ENCODE measurements at regions not wholly inside any gene's neighbourhood (a gene's known extent, or its start where the extent isn't known, plus 50 kb on each side); places are given as distances from the start of the nearest gene placed in this dataset.

GRCh38 chr20:16666272-16666671 lies 63.6 kb upstream of the SNRPB2 start:
- no peaks in the 10 kb centered on the region for H3K9me3 ChIP-seq
- no peak for DNase-seq
- TF ChIP-seq, protein P1, sequence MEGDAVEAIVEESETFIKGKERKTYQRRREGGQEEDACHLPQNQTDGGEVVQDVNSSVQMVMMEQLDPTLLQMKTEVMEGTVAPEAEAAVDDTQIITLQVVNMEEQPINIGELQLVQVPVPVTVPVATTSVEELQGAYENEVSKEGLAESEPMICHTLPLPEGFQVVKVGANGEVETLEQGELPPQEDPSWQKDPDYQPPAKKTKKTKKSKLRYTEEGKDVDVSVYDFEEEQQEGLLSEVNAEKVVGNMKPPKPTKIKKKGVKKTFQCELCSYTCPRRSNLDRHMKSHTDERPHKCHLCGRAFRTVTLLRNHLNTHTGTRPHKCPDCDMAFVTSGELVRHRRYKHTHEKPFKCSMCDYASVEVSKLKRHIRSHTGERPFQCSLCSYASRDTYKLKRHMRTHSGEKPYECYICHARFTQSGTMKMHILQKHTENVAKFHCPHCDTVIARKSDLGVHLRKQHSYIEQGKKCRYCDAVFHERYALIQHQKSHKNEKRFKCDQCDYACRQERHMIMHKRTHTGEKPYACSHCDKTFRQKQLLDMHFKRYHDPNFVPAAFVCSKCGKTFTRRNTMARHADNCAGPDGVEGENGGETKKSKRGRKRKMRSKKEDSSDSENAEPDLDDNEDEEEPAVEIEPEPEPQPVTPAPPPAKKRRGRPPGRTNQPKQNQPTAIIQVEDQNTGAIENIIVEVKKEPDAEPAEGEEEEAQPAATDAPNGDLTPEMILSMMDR (IDR thresholded peaks at IDR 0.05; ENCODE audit: low read depth, low read length), result peak; percentile 40

DNA sequence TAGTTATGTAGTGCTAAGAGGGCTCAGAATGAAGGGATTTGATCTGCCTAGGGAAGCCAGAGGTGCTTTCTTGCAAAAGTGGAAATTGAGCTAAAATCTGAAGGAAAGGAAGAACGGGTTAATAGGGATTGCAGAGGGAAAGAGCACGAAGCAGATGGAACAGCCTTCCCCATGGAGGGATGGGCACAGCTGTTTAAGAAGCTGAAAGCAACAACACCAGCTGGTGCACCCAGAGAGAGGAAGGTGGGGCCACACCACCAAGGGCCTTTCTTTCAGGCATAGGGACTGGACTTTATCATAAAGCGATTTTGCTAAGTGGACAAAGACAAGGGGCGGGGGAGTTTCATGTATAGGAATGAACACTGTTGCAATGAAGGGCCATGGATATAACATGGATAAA lies 65.8 kb upstream of the SNRPB2 start:
- TF ChIP-seq, protein P1 (IDR thresholded peaks at IDR 0.05; ENCODE audit: low read depth, low read length), result no peak
- H3K4me1 ChIP-seq, result peaks cover 5% of the 10 kb centered on the region
- H3K4me3 ChIP-seq (ENCODE audit: low read depth, low read length), result no peak overlapping the region
- no peak for DNase-seq
- no peaks in the 10 kb centered on the region for H3K36me3 ChIP-seq
- no peaks in the 10 kb centered on the region for H3K27me3 ChIP-seq
- H3K9me3 ChIP-seq, result no peaks in the 10 kb centered on the region

More at GRCh38 chr20:16666272-16666671, 63.6 kb upstream of the SNRPB2 start:
- Histone ChIP-seq H3K4me3 (ENCODE audit: low read depth, low read length) (no peak overlapping the region), H3K4me1 (peaks cover 5% of the 10 kb centered on the region), H3K27me3 (no peaks in the 10 kb centered on the region), H3K36me3 (no peaks in the 10 kb centered on the region)

DNA sequence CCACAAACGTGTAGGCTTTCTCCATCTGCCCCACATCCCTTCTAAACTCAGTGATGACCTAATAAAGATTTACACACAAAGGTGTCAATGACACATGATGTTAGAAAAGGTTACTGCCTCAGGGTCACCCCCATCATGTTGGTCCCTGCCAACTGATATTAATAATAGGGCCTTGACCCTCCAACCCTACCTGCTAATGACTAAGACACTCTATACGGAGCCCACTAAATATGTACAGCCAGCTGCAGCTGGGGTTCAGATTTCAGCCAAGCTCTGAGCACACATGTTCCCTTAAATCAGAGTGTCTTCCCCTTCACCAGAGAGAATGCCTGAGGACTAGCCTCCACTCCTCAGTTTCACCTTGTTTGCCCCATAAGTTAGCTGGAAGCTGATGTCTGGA lies 67.4 kb upstream of the SNRPB2 start:
- Histone ChIP-seq H3K36me3 (no peaks in the 10 kb centered on the region), H3K9me3 (no peaks in the 10 kb centered on the region), H3K4me1 (no peaks in the 10 kb centered on the region), H3K27me3 (no peaks in the 10 kb centered on the region), H3K4me3 (ENCODE audit: low read depth, low read length) (no peak overlapping the region)
- TF ChIP-seq, protein P1 (IDR thresholded peaks at IDR 0.05; ENCODE audit: low read depth, low read length), result no peak
- no peak for DNase-seq

- DNase-seq, result no peak
- TF ChIP-seq, protein P1 (IDR thresholded peaks at IDR 0.05; ENCODE audit: low read depth, low read length), result no peak
- no peaks in the 10 kb centered on the region for H3K27me3 ChIP-seq
These were observed 68.1 kb upstream of the SNRPB2 start for GRCh38 chr20:16661756-16662155.

GRCh38 chr20:16654858-16655535 lies 74.8 kb upstream of the SNRPB2 start:
- Histone ChIP-seq H3K36me3 (no peaks in the 10 kb centered on the region), H3K27me3 (no peaks in the 10 kb centered on the region), H3K4me1 (no peaks in the 10 kb centered on the region), H3K4me3 (ENCODE audit: low read depth, low read length) (no peak overlapping the region), H3K9me3 (no peaks in the 10 kb centered on the region)
- TF ChIP-seq, protein P1 (IDR thresholded peaks at IDR 0.05; ENCODE audit: low read depth, low read length), result no peak
- DNase-seq, result no peak

More at GRCh38 chr20:16661756-16662155, 68.1 kb upstream of the SNRPB2 start:
- H3K4me1 ChIP-seq, result no peaks in the 10 kb centered on the region
- no peak overlapping the region for H3K4me3 ChIP-seq (ENCODE audit: low read depth, low read length)
- no peaks in the 10 kb centered on the region for H3K9me3 ChIP-seq
- H3K36me3 ChIP-seq, result no peaks in the 10 kb centered on the region

GRCh38 chr20:16653266-16653665 lies 76.6 kb upstream of the SNRPB2 start:
- Histone ChIP-seq H3K36me3 (no peaks in the 10 kb centered on the region), H3K4me3 (ENCODE audit: low read depth, low read length) (no peak overlapping the region), H3K27me3 (no peaks in the 10 kb centered on the region), H3K9me3 (no peaks in the 10 kb centered on the region), H3K4me1 (peaks cover 4% of the 10 kb centered on the region; the same call in 1 of the 2 replicates)
- TF ChIP-seq, protein P1 (IDR thresholded peaks at IDR 0.05; ENCODE audit: low read depth, low read length), result no peak
- DNase-seq, result no peak
